Fibroblast of villous mesenchyme (primary cell): ENCODE measurements at regions not wholly inside any gene's neighbourhood (a gene's known extent, or its start where the extent isn't known, plus 50 kb on each side); places are given as distances from the start of the nearest gene placed in this dataset.

Source experiments
- DNase-seq: peaks from one replicate; pipeline ENCODE4 v3.0.0-alpha.2; 2010; ENCODE audit warnings: low read depth
- H3K4me3 ChIP-seq: 2 replicates; pipeline ENCODE4 v1.5.1; 2011; ENCODE audit warnings: low read depth, mild to moderate bottlenecking, low read length
- TF ChIP-seq, protein P1 (sequence below): IDR thresholded peaks from 2 replicates; pipeline ENCODE4 v1.5.1; 2012; ENCODE audit warnings: low read depth, mild to moderate bottlenecking, low read length; ENCODE audit not compliant: insufficient read depth

DNA sequence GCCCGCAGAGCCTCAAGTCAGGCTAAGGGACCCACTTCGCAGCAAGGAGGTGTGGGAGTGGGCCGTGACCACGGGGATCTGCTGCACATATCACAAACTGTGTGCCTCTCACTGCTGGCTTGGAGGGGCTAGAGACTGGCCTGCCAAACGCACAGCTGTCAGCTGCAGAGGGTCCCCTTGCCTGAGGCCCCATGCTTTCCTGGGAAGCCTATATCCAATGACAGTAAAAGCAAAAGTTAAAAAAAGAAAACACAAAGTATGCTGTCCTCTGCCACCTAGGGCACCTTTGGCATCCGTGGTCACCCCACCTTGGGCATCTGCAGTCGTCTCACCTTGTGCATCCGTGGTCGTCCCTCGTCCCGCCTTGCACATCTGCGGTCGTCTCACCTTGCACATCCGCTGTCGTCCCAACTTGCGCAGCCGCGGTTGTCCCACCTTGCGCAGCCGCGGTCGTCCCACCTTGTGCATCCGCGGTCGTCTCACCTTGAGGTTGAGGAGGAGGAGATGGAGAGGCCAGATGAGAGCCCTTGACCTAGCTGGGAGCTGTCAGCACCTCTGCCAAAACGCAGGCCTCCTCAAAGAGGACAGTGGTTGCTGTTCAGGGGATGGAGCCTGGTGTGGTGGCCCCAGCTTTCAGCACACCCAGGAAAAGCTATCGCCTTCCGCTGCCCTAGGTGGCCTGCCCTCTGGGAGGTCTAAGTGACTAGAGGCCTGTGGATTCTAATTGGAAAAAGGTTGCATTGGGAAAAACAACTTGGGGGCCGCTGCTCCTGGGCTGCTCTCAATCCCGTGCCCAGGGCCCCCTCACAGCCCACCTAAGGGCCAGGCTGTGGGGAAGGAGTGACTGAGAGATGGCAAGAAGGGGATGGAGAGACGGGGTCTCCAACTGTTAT is 90.5 kb downstream of the MYEOV start:
- H3K4me3 ChIP-seq, result no peak overlapping the region
- TF ChIP-seq, protein P1, sequence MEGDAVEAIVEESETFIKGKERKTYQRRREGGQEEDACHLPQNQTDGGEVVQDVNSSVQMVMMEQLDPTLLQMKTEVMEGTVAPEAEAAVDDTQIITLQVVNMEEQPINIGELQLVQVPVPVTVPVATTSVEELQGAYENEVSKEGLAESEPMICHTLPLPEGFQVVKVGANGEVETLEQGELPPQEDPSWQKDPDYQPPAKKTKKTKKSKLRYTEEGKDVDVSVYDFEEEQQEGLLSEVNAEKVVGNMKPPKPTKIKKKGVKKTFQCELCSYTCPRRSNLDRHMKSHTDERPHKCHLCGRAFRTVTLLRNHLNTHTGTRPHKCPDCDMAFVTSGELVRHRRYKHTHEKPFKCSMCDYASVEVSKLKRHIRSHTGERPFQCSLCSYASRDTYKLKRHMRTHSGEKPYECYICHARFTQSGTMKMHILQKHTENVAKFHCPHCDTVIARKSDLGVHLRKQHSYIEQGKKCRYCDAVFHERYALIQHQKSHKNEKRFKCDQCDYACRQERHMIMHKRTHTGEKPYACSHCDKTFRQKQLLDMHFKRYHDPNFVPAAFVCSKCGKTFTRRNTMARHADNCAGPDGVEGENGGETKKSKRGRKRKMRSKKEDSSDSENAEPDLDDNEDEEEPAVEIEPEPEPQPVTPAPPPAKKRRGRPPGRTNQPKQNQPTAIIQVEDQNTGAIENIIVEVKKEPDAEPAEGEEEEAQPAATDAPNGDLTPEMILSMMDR, result no peak
- no peak for DNase-seq

DNA sequence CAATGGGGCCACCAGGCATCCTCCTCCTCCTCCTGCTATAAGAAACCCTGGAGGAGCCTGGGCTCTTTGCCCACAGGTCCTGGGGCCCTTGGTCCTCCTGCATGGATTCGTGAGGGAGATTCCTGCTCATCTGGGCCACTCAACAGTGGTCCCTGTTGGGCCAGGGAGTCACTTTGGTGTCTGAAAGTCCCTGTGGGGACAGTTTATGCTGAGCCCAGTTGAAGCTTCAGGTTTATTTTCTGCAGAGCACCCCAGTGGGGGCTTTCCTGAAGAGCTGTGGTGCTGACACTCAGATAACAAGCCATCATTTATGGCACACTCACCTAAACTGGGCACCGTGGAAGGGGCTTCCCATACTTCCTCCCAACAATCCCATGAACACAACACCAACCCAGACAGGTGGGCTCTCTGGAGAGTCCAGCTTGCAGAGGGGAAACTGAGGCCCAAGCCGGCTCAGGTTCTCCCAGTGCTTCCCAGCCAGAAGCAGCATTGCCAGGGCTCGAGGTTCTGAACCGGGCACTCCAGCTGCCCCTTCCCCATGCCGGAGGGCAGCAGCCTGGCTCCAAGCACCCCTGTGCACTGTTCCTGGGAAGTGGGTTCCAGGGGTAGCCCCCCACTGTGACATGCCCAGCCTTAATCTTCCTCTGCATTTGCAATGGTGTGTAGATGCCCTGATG is 91.3 kb downstream of the MYEOV start:
- TF ChIP-seq, protein P1, result no peak
- no peak overlapping the region for H3K4me3 ChIP-seq
- no peak for DNase-seq

DNA sequence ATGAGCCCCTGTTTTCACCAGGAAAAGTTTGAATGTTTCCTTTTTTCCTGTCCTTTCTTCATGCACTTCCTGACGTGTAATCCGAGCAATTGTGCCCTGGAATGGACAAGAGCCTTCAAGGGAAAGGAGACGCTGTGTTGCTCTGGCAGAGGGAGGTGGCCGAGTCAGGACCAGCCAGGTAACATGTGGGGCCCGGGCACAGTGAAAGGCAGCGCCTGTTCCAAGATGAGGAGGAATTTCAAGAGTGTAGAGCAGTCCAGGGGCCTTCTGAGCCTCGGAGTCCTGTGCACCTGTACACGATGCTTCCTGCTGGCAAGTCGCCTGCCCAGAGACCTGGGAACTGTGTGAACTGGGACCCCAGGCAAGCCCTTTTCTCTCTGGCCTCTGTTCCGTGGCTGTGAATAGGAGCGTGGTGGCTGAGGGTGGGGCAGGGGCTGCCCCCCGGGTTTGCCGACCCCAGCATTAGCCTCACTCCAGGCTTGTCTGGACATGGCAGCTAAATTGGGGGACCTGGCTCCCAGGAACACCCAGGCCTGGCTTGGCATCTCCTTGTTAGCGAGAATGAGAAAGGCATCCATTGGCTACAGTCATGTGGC is 92.0 kb downstream of the MYEOV start:
- TF ChIP-seq, protein P1, result no peak
- no peak overlapping the region for H3K4me3 ChIP-seq
- no peak for DNase-seq

DNA sequence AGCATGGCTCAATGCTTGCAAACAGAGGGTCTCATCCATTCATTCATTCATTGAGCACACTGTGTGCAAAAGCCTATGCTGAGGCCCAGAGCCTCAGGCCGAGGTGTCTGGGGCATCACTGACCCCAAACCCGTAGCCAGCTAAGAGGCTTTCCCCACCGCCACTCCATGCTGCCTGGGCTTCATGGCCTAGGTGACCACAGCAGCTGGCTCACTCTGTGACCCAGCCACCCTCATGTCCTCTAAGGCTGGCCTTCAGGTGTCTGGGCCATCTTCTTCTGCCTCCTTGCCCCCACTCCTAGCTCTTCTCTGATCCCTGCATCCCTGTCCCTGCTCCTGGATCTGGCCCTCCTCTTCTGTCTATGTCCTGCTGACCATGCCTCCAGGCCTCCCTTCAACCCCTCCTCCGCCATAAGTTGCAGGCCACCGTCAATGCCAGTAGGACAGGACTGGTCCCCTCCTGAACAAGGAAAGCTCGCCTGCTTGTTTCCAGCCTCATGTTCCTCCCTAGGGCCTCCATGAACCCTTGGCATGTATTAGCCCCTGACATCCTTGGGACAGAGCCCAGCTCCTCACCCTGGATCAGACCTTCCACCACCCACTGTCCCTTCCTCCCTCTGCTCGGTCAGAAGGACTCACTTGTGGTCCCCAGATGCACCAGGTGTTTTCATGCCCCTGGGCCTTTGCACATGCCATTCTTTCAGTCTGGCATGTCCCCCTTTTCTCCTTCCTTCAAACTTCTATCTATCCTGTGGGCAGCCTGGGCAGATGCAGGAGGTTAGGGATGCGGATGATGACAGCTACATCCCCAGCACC is 92.8 kb downstream of the MYEOV start:
- DNase-seq, result no peak
- H3K4me3 ChIP-seq, result no peak overlapping the region
- TF ChIP-seq, protein P1, result no peak

DNA sequence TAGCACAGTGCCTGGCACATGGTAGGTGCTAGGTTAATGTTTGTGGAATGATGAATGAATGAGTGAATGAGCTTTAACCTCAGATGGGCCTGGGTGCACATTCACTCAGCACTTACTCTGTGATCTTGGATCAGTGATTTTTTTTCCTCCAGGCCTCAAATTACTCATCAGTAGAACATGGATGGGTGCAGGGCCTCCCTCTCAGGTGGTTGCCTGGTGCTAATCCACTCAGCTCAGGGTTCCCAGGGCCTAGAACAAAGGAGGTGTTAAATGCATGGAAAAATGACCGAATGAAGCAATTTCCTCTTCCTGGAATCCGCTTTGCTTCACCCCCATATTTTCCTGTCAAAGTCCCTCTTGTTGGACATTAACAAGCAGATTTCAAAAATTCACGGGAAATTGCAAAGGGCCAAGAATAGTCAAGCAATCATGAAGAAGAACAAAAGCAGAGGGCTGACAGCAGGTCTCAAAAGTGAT is 93.5 kb downstream of the MYEOV start:
- H3K4me3 ChIP-seq, result no peak overlapping the region
- no peak for DNase-seq
- TF ChIP-seq, protein P1, result no peak

DNA sequence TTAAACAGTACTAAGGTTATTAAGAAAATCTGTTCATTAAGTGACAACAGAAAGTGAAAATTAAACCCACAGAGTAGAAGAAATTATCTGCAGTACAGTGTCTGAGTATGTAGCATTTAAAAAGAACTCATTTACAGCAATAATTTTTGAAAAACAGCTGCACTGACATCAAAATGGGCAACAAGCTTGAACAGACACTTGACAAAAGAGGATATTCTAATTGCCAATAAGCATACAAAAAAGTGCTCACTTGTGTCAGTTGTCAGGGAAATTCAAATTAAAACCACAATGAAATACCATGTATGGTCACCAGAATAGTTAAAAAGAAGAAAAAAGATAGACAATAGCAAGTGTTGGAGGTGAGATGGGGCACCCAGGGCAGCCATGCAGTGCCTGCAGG is 93.3 kb upstream of the LINC01488 start:
- TF ChIP-seq, protein P1, result no peak
- no peak for DNase-seq
- H3K4me3 ChIP-seq, result no peak overlapping the region
